H1 (cell line): ENCODE measurements at regions not wholly inside any gene's neighbourhood (a gene's known extent, or its start where the extent isn't known, plus 50 kb on each side); places are given as distances from the start of the nearest gene placed in this dataset.

ENCODE experiments used
- CTCF ChIA-PET: fragments of 300-600 bp; sonication (Branson Sonifier 250); formaldehyde crosslinking; loops from one replicate; lab custom pipeline; 2021; ENCODE audit not compliant: partially characterized antibody; lab: Charles Lee
- POLR2A ChIA-PET: fragments of 300-600 bp; sonication (Branson Sonifier 250); formaldehyde crosslinking; loops from one replicate; lab custom pipeline; 2021; ENCODE audit warnings: inconsistent platforms; ENCODE audit not compliant: partially characterized antibody; lab: Charles Lee
- DNase-seq, 2 experiments: peaks; one replicate each; pipeline versions ENCODE4 v3.0.0 to v3.0.0-alpha.2; 2010 to 2022; ENCODE audit warnings: low spot score in 2 of 2, low read depth in 1 of 2, mixed read lengths in 1 of 2
- FAIRE-seq: peaks from 2 replicates; lab custom pipeline; 2011; peaks lifted over from hg19 to GRCh38; lab: Jason Lieb, UNC
- H2AFZ ChIP-seq: 2 replicates; pipeline ENCODE4 v1.8.1; 2012; ENCODE audit warnings: low read length, inconsistent platforms
- H2AK5ac ChIP-seq: 2 replicates; pipeline ENCODE4 v1.6.1; 2013; ENCODE audit warnings: low read depth, low read length
- H2BK120ac ChIP-seq: replicated peaks from 2 replicates; pipeline ENCODE3; 2013; ENCODE audit warnings: low read depth, low read length, inconsistent platforms
- H2BK12ac ChIP-seq: 2 replicates; pipeline ENCODE4 v1.6.1; 2013; ENCODE audit warnings: low read depth, low read length
- H2BK15ac ChIP-seq: 2 replicates; pipeline ENCODE4 v1.6.1; 2013; ENCODE audit warnings: low read length
- H2BK20ac ChIP-seq: 2 replicates; pipeline ENCODE4 v1.6.1; 2013; ENCODE audit warnings: low read length
- H2BK5ac ChIP-seq: 2 replicates; pipeline ENCODE4 v1.6.1; 2013; ENCODE audit warnings: low read depth, low read length
- H3K14ac ChIP-seq: 2 replicates; pipeline ENCODE4 v1.6.1; 2013; ENCODE audit warnings: inconsistent platforms; ENCODE audit not compliant: insufficient read length
- H3K18ac ChIP-seq: 2 replicates; pipeline ENCODE4 v1.6.1; 2013; ENCODE audit warnings: low read length; ENCODE audit errors: extremely low read depth
- H3K23ac ChIP-seq: 2 replicates; pipeline ENCODE4 v1.6.1; 2013; ENCODE audit warnings: inconsistent platforms; ENCODE audit not compliant: insufficient read length
- H3K23me2 ChIP-seq: 2 replicates; pipeline ENCODE4 v1.6.1; 2013; ENCODE audit warnings: low read depth, low read length
- H3K27ac ChIP-seq: 2 replicates; pipeline ENCODE4 v1.6.1; 2011; ENCODE audit warnings: low read depth, low read length, inconsistent platforms
- H3K27me3 ChIP-seq, 4 experiments: replicated peaks in 1 of 4; 1 replicate in 1 of 4; 2 replicates in 3 of 4; pipeline versions ENCODE4 v1.6.1 to v1.8.1; 2011 to 2013; ENCODE audit warnings: low read length in 3 of 4, mild to moderate bottlenecking in 3 of 4, inconsistent platforms in 2 of 4, mixed read lengths in 2 of 4, moderate library complexity in 1 of 4; ENCODE audit not compliant: control insufficient read depth in 3 of 4, insufficient read depth in 3 of 4; ENCODE audit errors: extremely low read depth in 1 of 4
- H3K36me3 ChIP-seq, 4 experiments: 2 replicates each; pipeline versions ENCODE4 v1.6.1 to v1.8.1; 2011 to 2013; ENCODE audit warnings: mild to moderate bottlenecking in 4 of 4, low read length in 3 of 4, moderate library complexity in 2 of 4, control low read depth in 1 of 4, inconsistent platforms in 1 of 4; ENCODE audit not compliant: insufficient read depth in 4 of 4, control insufficient read depth in 2 of 4
- H3K4ac ChIP-seq: replicated peaks from 2 replicates; pipeline ENCODE3; 2013; ENCODE audit warnings: low read length, low read depth, mixed read lengths, inconsistent platforms; ENCODE audit not compliant: insufficient read length
- H3K4me1 ChIP-seq, 4 experiments: replicated peaks in 1 of 4; 1 replicate in 1 of 4; 2 replicates in 3 of 4; pipeline versions ENCODE4 v1.6.1 to v1.8.1; 2011 to 2013; ENCODE audit warnings: low read length in 3 of 4, inconsistent platforms in 2 of 4, mixed read lengths in 1 of 4; ENCODE audit not compliant: insufficient read depth in 4 of 4, control insufficient read depth in 3 of 4
- H3K4me2 ChIP-seq, 2 experiments: 2 replicates each; pipeline versions ENCODE4 v1.6.1 to v1.8.1; 2011 to 2013; ENCODE audit warnings: low read depth in 2 of 2, low read length in 2 of 2, control low read depth in 1 of 2, inconsistent platforms in 1 of 2, mild to moderate bottlenecking in 1 of 2; ENCODE audit not compliant: insufficient read depth in 1 of 2
- H3K4me3 ChIP-seq, 4 experiments: fragments of 200-600, 300-600 bp in 1 of 4; sonication (generic), shearing (Covaris generic), sonication (Bioruptor Twin) in 1 of 4; 2 replicates each; pipeline versions ENCODE4 v1.5.1 to v1.8.1; 2011 to 2016; ENCODE audit warnings: low read length in 4 of 4, low read depth in 3 of 4, control low read depth in 2 of 4, inconsistent platforms in 2 of 4, mild to moderate bottlenecking in 2 of 4, mixed read lengths in 1 of 4, moderate library complexity in 1 of 4; ENCODE audit not compliant: insufficient read depth in 2 of 4; ENCODE audit errors: extremely low read depth in 1 of 4
- H3K56ac ChIP-seq: replicated peaks from 2 replicates; pipeline ENCODE3; 2013; ENCODE audit warnings: low read depth, mild to moderate bottlenecking, mixed read lengths, low read length, inconsistent platforms; ENCODE audit not compliant: insufficient read length
- H3K79me1 ChIP-seq: 2 replicates; pipeline ENCODE4 v1.6.1; 2013; ENCODE audit warnings: low read depth, low read length, control low read depth
- H3K79me2 ChIP-seq, 2 experiments: 2 replicates each; pipeline versions ENCODE4 v1.6.1 to v1.8.1; 2012 to 2013; ENCODE audit warnings: low read length in 2 of 2, mild to moderate bottlenecking in 2 of 2, inconsistent platforms in 1 of 2; ENCODE audit not compliant: insufficient read depth in 2 of 2, control insufficient read depth in 1 of 2
- H3K9ac ChIP-seq, 4 experiments: replicated peaks in 1 of 4; 1 replicate in 1 of 4; 2 replicates in 3 of 4; pipeline versions ENCODE4 v1.6.1 to v1.8.1; 2011 to 2013; ENCODE audit warnings: low read depth in 3 of 4, low read length in 3 of 4, control low read depth in 2 of 4, mild to moderate bottlenecking in 2 of 4, moderate library complexity in 2 of 4, inconsistent platforms in 1 of 4; ENCODE audit errors: extremely low read depth in 1 of 4
- H3K9me3 ChIP-seq, 2 experiments: 2 replicates each; pipeline versions ENCODE4 v1.6.1 to v1.8.1; 2012 to 2013; ENCODE audit warnings: mild to moderate bottlenecking in 2 of 2, moderate library complexity in 2 of 2, control low read depth in 1 of 2, inconsistent platforms in 1 of 2, low read depth in 1 of 2, low read length in 1 of 2, mixed read lengths in 1 of 2; ENCODE audit not compliant: insufficient read depth in 2 of 2
- H4K20me1 ChIP-seq, 2 experiments: replicated peaks in 1 of 2; 2 replicates each; pipeline versions ENCODE3 to v1.8.1; 2011 to 2013; ENCODE audit warnings: inconsistent platforms in 2 of 2, low read length in 2 of 2, mild to moderate bottlenecking in 1 of 2; ENCODE audit not compliant: insufficient read depth in 2 of 2, control insufficient read depth in 1 of 2
- H4K5ac ChIP-seq: 2 replicates; pipeline ENCODE4 v1.6.1; 2013; ENCODE audit warnings: low read length, low read depth, mixed read lengths, inconsistent platforms; ENCODE audit not compliant: insufficient read length
- H4K8ac ChIP-seq: 2 replicates; pipeline ENCODE4 v1.8.0; 2013; ENCODE audit warnings: mild to moderate bottlenecking, moderate library complexity, low read length, inconsistent platforms; ENCODE audit not compliant: insufficient read depth; ENCODE audit errors: extremely low read depth
- H4K91ac ChIP-seq: replicated peaks from 2 replicates; pipeline ENCODE3; 2013; ENCODE audit warnings: low read length, mixed read lengths, inconsistent platforms; ENCODE audit not compliant: insufficient read length
- CBX8 ChIP-seq: fragments of 300-800, 300-1000 bp; sonication (generic); IDR thresholded peaks from 2 replicates; pipeline ENCODE4 v1.7.1; 2016; ENCODE audit warnings: low read depth, low read length, borderline replicate concordance
- CEBPB ChIP-seq: IDR thresholded peaks from 2 replicates; pipeline ENCODE4 v1.6.1; 2012; ENCODE audit warnings: low read depth, low read length
- CREB1 ChIP-seq: IDR thresholded peaks from 2 replicates; pipeline ENCODE4 v1.6.1; 2012; ENCODE audit warnings: inconsistent platforms
- EP300 ChIP-seq, 2 experiments: IDR thresholded peaks; 1 replicate in 1 of 2; 2 replicates in 1 of 2; pipeline ENCODE4 v1.6.1; 2011 to 2012; ENCODE audit warnings: low read depth in 2 of 2, low read length in 2 of 2, mild to moderate bottlenecking in 2 of 2, borderline replicate concordance in 1 of 2, inconsistent platforms in 1 of 2, moderate library complexity in 1 of 2
- EZH2 ChIP-seq: fragments of 200-600 bp; sonication (generic); IDR thresholded peaks from 2 replicates; pipeline ENCODE4 v1.7.1; 2012; ENCODE audit warnings: low read depth, mild to moderate bottlenecking, moderate library complexity, low read length, inconsistent platforms; ENCODE audit not compliant: severe bottlenecking
- JUN ChIP-seq: IDR thresholded peaks from 2 replicates; pipeline ENCODE4 v1.6.1; 2011; ENCODE audit warnings: low read depth, mild to moderate bottlenecking, improper control_type of control experiment, low read length
- RAD21 ChIP-seq, 2 experiments: IDR thresholded peaks in 1 of 2; conservative IDR thresholded peaks in 1 of 2; 2 replicates each; pipeline ENCODE4 v1.6.1; 2011; ENCODE audit warnings: low read depth in 2 of 2, low read length in 2 of 2, improper control_type of control experiment in 1 of 2, inconsistent platforms in 1 of 2, mild to moderate bottlenecking in 1 of 2, moderate library complexity in 1 of 2
- RNF2 ChIP-seq: fragments of 200-900, 300-1000 bp; sonication (generic); IDR thresholded peaks from 2 replicates; pipeline ENCODE4 v1.7.1; 2016; ENCODE audit warnings: borderline replicate concordance, low read depth, mild to moderate bottlenecking, antibody characterized with exemption, low read length; ENCODE audit not compliant: poor library complexity, severe bottlenecking; ENCODE audit errors: missing control alignments
- SAP30 ChIP-seq: fragments of 300-600 bp; sonication (generic); IDR thresholded peaks from 2 replicates; pipeline ENCODE4 v1.7.1; 2012; ENCODE audit warnings: low read length, moderate library complexity, mild to moderate bottlenecking, inconsistent platforms; ENCODE audit not compliant: insufficient read depth, insufficient replicate concordance
- SIRT6 ChIP-seq: IDR thresholded peaks from one replicate; pipeline ENCODE4 v1.7.1; 2012; ENCODE audit warnings: low read length, inconsistent platforms
- TAF1 ChIP-seq: IDR thresholded peaks from 2 replicates; pipeline ENCODE4 v1.6.1; 2011; ENCODE audit warnings: mild to moderate bottlenecking, low read depth, low read length
- TAF7 ChIP-seq: optimal IDR thresholded peaks from 2 replicates; pipeline ENCODE3; 2011; ENCODE audit warnings: low read depth, mild to moderate bottlenecking, inconsistent platforms, low read length, moderate library complexity, borderline replicate concordance
- TBP ChIP-seq: IDR thresholded peaks from 2 replicates; pipeline ENCODE4 v1.6.1; 2011; ENCODE audit warnings: low read depth, low read length, improper control_type of control experiment
- WGBS, 2 experiments: shearing (Covaris generic) in 1 of 2; methylation state at CpG; one replicate each; pipeline versions ENCODE4 v1.1.6 to v1.1.7; 2013 to 2015; ENCODE audit warnings: low lambda C conversion rate in 2 of 2, mixed read lengths in 2 of 2, inconsistent platforms in 1 of 2, low coverage in 1 of 2, missing lambda C conversion rate in 1 of 2; ENCODE audit not compliant: insufficient replicate concordance in 2 of 2, insufficient coverage in 1 of 2, insufficient read length in 1 of 2; ENCODE audit errors: extremely low coverage in 1 of 2, missing lambda C conversion rate in 1 of 2; 5-methylcytosine and 5-hydroxymethylcytosine counted together

DNA sequence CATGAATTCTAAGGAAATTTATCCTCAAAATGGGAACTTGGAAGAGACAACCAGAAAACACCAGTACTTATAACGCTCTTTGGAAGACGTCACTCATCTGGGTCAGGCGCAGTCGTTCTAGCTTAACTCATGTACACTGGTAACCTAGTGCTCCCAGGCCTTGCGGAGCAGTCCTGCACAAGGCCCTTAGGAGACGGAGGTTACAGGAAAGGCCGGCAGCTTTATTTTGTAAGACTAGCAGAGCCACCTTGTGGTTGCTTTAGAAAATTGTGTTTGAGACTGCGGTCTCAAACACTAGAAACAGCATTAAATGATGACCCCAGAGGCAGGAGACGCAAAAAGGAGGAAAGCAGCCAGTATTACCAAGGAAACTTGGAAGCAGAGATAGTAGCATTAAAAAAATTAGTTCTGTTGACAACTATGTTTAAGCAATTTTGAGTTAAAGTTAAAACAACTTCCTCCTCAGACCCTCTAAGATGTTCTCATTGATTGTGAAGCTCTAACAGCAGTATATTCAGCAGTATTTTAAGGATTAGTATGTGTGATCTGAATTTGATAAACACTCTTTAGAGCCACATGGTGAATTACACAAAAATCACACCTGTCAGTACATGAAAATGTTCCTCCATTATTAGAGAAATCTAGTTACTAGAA, 141.9 kb upstream of the C2CD4B start:
- H3K4me2 ChIP-seq, result no peak overlapping the region
- H3K4me3 ChIP-seq, result no peak overlapping the region
- H3K18ac ChIP-seq, result no peak overlapping the region
- no peak overlapping the region for H2BK20ac ChIP-seq
- no peaks in the 10 kb centered on the region for H3K23me2 ChIP-seq
- no peak overlapping the region for H2BK15ac ChIP-seq
- WGBS, 2 experiments, result 33% methylated on average over 9 of the region's 9 CpGs; no CpG with 5 or more reads in 1 of the 2 experiments
- no peaks in the 10 kb centered on the region for H3K79me1 ChIP-seq
- H3K27ac ChIP-seq, result no peak overlapping the region
- H2BK120ac ChIP-seq, result no peak overlapping the region
- DNase-seq, result no peak
- no peaks in the 10 kb centered on the region for H3K36me3 ChIP-seq
- no peak overlapping the region for H3K56ac ChIP-seq
- no peak overlapping the region for H4K8ac ChIP-seq
- H3K14ac ChIP-seq, result no peak overlapping the region
- H2BK12ac ChIP-seq, result no peak overlapping the region
- H2AK5ac ChIP-seq, result no peak overlapping the region
- H3K23ac ChIP-seq, result no peak overlapping the region
- no peaks in the 10 kb centered on the region for H3K79me2 ChIP-seq
- H4K20me1 ChIP-seq, result no peaks in the 10 kb centered on the region
- H2BK5ac ChIP-seq, result no peak overlapping the region
- POLR2A ChIA-PET, result interaction anchor here (0.9 to 1.1 kb wide), 2 partner anchors 12 to 215 kb away, joined by 3 read pairs; no protein-coding TSS in a partner anchor
- H3K9me3 ChIP-seq, result no peaks in the 10 kb centered on the region
- CTCF ChIA-PET, result interaction anchor here (0.6 to 3.3 kb wide), 51 partner anchors 9 to 639 kb away, joined by 3 to 51 read pairs (median 4); partner anchors contain the start of gene C2CD4A
- H3K4me1 ChIP-seq, result no peaks in the 10 kb centered on the region
- H4K5ac ChIP-seq, result no peak overlapping the region
- 0 out of 2 replicates have a peak overlapping the region, but pooled peaks have one; percentile 57 for H2AFZ ChIP-seq
- H3K27me3 ChIP-seq, result no peaks in the 10 kb centered on the region; a peak in 1 of 7 replicates
- peak; percentile 97 for FAIRE-seq
- H3K9ac ChIP-seq, result no peak overlapping the region
- no peak overlapping the region for H4K91ac ChIP-seq
- no peak overlapping the region for H3K4ac ChIP-seq
- TF ChIP-seq EP300 (IDR thresholded peaks at IDR 0.05; ENCODE audit: borderline replicate concordance in 1 of 2, low read depth in 2 of 2, low read length in 2 of 2) (no peak), EZH2 (no peak), SIRT6 (no peak), CBX8 (no peak), TAF1 (no peak), TAF7 (no peak), RAD21 (IDR thresholded peaks at IDR 0.05 in 1 of 2, conservative IDR thresholded peaks at IDR 0.05 in 1 of 2; ENCODE audit: low read depth in 2 of 2, low read length in 2 of 2) (peak; percentile 91 to 94), JUN (no peak), SAP30 (no peak), TBP (no peak), CEBPB (no peak), CREB1 (no peak), RNF2 (no peak)
